ENCODE measurements at regions not wholly inside any gene's neighbourhood (a gene's known extent, or its start where the extent isn't known, plus 50 kb on each side); places are given as distances from the start of the nearest gene placed in this dataset.
"Not testable (repeated sequence)": the region's sequence is repeated elsewhere in the genome, so short reads cannot be mapped to it uniquely, and the experiment has no call there.

DNA sequence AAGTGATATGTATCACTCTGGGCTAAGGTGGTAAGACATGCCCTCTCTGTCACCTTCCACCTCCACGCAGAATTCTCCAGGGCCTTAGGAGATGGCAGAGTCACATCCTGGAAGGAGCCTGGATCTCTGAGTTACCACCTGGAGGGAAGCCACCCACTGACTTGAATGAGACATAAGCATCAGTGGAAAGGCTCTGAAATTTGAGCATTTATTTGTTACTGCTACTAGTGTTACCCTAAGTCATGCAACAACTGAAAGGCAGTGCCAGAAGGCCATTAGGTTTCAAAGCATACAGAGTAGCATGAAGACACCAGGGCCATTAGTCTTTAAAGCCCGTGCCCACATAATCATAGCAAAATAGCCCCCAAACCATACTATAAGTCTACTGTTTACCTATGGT lies 230.3 kb upstream of the IRF2BP2 start:
- no peak for DNase-seq (ENCODE audit: low spot score)

DNA sequence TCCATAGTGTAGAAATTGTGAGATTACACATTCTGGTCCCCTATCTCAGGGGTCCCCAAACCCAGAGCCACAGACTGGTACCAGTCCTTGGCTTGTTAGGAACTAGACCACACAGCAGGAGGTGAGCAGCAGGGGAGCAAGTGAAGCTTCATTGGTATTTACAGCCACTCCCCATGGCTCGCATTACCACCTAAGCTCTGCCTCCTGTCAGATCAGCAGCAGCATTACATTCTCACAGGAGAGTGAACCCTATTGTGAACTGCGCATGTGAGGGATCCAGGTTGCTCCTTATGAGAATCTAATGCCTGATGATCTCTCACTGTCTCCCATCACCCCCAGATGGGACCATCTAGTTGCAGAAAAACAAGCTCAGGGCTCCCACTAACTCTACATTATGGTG lies 229.7 kb upstream of the IRF2BP2 start:
- DNase-seq (ENCODE audit: low spot score), result no peak

DNA sequence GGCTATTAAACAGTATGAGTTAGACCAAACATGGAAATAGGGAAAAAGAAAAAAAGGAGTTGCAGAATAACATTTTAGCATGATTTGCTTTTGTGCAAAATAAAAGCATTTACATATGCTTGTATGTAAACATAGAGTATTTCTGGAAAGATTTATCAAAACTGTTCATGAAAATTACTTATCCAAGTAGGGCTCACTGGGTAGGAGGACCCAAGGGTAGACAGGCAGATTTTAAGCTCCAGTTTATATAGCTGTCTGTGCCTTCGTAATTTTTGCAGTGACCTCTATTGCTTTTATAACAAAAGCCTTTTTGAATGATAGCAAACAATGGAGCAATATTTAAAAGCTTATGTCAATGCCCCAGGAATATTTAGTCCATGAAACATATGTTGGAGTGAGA lies 228.8 kb upstream of the IRF2BP2 start:
- DNase-seq (ENCODE audit: low spot score), result no peak

DNA sequence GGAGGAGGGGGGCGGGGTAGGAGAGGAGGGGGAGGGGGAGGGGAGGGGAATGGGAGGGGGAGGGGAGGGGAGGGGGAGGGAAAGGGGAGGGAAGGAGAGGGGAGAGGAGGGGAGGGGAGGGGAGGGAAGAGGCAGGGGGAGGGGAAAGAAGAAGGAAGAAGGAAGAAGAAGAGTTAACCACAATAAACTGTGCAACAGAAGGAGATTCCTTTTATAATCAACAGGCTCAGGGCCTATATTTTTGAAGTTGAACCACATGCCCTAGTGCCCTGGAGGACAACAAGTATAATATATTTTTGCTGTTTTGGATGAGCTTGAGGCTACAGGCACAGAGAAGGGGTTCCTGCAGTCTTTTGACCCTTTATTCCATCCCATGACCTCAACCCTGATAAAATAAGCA lies 228.2 kb upstream of the IRF2BP2 start:
- no peak for DNase-seq (ENCODE audit: low spot score)

DNA sequence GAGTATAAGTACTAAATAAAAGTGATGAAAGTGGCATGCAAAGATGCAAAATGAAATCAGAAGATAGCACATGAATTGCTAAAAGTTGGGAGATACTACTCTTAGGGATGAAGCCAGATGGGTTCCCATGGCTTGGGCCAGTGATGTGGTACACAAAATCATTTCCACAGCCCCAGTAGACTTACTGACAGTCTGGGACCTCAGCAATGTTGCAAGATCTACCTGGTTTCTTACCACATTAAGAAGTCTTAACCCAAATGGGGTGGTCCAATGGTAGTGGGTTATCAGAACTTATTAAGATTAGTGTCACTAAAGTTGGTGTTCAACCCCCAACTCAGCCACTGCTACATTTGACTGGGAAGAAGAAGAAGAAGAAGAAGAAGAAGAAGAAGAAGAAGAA lies 227.7 kb upstream of the IRF2BP2 start:
- DNase-seq (ENCODE audit: low spot score), result no peak

DNA sequence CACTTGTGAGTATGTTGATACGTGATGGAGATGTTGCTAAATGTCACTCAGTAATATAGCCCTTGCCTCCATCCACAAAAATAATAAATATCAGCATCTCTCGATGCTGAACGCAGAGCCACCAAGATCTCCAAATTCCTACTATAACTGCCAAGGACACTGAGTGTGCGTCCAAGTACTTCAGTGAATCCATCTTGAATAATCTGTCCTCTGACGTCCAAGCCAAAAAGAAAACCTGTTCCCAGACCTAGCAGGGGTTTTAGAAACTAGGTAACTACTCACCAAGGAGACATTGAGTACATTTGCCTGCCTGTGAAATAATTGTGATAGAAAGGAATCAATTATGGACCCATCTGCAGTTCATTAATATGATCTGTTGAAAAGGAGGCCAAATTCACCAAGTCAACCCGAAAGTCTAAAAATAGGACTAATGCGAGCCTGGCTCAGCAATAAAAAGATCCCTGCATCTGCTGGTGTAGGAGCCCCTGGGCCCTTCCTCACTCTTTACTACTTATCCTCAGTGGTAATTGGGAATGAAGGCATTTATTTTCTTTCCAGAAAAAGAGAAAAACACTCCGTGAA lies 226.9 kb upstream of the IRF2BP2 start:
- DNase-seq (ENCODE audit: low spot score), result no peak

DNA sequence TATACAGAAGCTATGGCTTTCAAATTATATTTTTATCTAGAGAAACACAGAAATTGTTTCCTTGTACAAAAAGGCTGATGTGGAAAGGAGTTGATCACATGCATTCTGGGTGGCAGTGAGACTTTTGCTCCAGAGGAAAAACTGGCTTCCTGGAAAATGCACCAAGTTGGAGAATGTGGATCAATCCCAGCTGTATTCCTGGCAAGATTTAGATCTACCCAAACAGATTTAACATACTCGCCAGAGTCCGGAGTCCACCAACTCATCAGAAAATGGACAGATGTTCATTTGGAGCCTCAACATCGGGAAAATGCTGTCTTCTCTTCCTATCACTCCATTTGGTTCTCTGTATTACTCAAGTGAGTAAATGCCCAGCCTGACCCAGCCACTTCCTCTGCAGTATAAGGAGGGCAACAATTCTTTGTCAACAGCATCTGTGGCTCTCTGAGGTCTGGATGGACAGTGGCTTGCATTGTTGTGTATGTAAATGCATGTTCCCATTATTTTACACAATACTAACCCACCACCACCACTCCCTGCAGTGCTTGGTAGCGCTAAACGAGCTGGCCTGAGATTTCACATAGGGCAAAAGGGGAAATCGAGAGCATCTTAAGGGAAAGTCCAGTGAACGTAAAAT lies 226.2 kb upstream of the IRF2BP2 start:
- DNase-seq (ENCODE audit: low spot score), result no peak

DNA sequence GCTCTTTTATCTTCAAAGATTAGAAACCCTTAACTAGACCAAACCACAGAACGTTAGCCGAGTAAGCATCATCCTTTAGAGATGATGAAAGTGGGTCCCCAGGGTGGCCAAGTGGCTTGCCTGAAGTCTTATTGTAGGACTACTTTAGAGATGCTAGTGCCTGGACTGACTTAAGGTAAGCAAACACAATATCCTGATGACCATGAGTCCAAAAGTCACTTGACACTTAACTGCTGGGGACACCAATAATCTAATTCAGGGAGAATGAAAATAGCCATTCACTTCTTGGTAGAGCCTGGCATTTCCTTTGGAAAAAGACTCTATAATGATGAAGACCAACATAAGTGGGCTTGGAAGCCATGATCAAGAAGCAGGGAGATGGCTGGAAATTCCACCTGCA lies 225.3 kb upstream of the IRF2BP2 start:
- no peak for DNase-seq (ENCODE audit: low spot score)

DNA sequence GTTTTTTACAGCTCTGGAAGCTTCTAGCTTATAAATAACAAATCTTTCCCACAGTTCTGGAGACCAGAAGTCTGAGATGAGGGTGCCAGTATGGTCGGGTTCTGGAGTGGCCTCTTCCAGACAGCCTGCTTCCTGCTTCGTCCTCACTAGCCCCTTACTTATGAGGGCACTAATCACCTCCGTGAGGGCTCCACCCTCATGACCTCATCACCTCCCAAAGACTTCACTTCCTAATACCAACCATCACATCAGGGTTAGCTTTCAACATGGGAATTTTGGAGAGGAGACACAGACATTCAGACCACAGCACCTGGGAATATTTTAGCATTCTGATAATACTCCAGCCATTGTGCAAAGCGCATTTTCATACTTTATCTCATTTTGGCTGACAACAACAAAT lies 223.7 kb upstream of the IRF2BP2 start:
- no peak for DNase-seq (ENCODE audit: low spot score)

DNA sequence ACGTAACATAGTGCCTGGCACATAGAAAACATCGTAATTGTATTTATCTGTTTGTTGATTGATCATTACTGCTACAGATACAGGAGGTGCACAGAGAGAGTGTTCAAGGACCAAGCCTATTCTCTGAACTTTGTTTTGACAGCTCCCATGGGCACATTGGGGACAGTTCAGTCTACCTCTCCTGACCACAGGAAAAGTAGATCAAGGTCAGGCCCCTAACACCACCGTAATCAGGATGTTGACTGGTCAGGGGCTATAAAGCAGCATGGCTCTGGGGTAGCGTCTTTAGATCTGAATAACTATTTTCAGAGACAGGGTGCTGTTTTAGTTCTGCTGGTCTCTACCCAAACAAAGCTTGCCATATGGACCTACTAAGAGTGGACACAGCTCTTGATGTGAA lies 223.1 kb upstream of the IRF2BP2 start:
- no peak for DNase-seq (ENCODE audit: low spot score)

DNA sequence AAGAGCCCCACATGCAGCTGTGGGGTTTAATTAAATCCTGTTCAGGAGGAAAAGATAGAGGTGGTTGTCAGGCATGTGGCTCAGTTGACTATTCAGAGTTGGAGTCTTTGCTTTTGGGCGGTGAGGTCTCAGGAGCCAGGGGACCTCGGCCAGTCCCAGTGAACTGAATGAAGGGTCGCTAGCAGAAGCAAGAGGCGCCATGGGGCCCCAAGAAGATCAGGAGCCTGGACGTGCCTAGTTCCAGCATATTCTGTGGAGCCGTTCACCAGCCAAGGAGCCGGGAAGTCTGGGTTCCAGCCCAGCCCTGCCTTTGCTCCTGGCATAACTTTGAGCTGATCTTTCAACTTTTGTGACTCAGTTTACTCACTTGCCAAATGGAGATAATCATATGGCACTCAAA lies 217.7 kb upstream of the IRF2BP2 start:
- DNase-seq (ENCODE audit: low spot score), result no peak

DNA sequence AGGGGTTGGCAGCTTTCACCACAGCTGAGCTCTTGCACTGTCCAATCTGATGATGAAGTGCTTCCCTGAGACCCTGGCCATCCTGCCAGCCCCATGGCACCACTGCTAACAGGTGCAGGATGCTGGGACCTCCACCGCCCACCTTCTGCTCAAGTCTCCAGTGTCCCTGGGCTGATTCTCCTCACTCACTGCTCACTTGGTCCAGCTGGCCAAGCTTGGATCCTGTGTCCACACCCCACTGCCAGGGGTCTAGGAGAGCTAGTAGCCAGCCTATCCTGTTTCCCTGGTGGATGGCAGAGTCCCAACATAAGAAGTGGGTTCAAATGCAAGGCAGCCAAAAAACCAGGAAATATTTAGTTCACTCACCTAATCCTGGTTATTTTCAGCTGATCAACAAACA lies 217.2 kb upstream of the IRF2BP2 start:
- DNase-seq (ENCODE audit: low spot score), result no peak

DNA sequence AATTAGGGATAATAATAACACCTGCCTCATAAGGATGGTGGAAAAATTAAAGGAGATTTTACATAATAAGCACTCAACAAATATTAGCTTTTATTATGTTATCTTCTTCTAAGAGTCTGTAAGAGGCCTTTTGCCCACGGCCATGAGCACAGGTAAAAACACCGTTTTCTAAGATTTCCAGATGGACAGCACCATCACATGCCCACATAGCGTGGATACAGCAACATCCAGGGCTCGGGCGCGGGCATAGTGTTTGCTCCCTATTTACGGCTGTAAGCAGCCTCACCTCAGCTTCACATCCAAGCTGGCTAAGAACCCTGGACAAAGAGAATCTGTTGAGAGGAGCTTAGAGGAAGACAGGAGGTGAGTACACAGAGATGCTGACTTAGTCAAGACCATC lies 216.4 kb upstream of the IRF2BP2 start:
- DNase-seq (ENCODE audit: low spot score), result no peak

DNA sequence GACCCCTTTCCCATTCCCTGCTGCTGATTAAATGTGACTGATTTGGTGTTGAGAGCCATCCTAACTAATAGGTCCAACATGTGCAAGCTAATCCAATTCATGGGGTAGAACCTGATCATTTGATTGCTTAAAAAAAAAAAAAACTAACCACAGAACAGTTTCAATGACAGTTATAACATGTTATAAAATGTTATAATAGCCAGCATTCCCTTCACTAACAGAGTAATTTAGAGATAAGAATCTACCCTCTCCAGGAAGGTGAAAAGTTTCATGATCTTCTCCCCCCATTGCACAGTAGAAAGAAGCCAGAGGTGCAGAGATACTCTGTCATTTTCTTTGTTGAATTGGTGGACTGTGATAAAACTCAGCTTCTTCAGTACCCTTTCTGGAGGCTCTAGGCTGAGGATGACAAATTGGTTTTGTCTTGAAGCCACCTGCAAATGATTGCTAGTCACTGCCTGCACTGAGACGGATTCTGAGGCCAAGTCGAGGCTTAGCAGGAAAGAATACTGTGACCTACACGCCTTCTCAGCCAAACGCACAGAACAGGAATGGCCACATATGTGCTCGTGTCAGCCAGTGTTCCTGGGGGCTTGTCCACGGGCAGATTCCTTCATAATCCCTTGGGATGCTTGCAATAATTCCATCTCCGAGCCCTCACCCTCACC lies 215.7 kb upstream of the IRF2BP2 start:
- no peak for DNase-seq (ENCODE audit: low spot score)

DNA sequence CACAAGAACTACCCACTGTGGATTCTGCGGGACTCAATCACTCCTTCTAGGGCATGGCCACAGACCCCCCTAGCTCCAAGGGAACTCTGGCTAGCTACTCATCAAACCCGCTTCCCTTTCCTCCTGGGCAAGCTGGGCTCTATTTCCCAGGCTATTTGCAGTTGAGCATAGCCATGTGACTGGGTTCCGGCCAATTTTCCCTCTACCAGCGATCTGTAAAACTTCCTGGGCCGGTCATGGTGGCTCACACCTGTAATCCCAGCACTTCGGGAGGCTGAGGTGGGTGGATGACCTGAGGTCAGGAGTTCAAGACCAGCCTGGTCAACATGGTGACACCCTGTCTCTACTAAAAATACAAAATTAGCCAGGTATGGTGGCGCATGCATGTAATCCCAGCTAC lies 214.9 kb upstream of the IRF2BP2 start:
- DNase-seq (ENCODE audit: low spot score), result not testable (repeated sequence)

DNA sequence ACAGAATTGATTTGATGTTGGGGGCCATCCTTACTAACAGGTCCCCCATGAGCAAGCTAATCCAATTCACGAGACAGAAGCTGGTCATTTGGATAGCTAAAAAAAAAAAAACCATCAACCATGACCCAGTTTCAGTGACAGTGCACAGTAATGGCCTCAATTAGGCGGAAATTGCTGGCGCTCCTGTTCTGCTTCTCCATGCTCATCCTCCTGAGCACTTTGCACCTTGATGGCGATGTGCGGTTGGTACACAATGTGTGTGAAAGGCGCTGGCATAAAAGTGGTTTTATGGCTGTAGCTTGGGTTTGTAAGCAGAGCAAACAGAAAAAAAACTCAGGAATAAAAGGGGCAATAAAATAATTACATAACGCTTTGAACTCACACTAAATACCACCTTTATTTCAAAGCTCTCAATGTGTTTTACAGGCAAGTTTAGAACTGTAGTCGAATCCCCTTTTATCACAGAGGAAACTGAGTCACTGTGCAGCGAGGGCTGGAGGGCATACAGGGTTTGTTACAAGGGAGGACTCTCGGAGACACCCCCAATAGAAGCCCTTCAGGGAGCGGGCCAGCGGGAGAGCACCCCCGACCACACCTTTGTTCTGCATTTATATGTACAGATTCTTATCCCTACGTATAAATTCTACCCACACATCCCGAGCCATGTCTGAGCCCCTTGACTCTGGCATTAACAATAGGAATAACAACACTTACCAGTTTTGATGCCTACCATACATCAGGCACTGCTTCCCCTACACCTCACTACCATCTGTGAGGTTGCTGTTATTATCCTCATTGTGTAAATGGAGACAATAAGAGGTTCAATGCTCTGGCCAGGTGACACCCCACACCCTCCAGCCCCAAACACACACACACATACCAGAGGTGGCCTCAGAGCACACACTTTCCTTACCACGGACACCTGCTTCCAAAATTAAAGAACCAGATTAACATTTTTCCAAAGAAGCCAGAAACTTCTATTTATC lies 213.5 kb upstream of the IRF2BP2 start:
- no peak for DNase-seq (ENCODE audit: low spot score)

DNA sequence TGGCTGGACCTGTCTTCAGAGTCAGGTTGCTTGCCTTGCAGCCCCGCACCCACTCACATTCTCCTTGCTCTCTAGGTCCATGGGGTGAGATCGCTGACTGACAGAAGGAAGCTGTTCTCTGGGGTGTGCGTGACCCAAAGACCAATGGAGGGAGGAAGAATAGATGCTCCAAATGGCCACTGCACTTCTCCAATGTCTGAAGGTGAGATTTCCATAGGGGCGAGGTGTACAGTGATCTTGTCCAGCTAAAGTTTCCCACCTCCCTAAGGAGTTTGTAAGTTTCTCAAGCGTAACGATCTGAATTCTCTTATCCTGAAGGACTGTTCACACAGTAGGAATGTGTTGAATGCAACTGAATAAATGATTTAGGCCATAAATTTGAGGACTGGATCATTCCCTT lies 211.9 kb upstream of the IRF2BP2 start:
- DNase-seq (ENCODE audit: low spot score), result no peak

DNA sequence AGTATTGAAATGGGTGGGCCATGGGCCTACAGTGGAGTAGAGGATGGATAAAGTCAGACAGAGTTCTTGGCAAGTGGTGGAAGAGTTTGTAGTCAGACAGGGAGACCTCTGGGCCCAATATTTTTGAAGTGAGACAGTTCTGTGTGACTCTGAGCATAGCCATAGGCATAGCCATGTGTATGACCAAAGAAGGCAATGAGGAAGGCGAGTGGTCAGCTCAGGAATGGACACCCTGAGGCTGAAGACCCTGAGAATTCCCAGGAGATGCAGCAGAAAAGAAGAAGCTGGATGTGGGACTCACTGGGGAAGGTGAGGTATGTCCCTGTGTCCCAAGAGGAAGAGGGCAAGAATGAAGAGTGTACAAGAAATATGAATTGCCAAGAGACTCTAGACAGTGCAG lies 210.6 kb upstream of the IRF2BP2 start:
- no peak for DNase-seq (ENCODE audit: low spot score)

DNA sequence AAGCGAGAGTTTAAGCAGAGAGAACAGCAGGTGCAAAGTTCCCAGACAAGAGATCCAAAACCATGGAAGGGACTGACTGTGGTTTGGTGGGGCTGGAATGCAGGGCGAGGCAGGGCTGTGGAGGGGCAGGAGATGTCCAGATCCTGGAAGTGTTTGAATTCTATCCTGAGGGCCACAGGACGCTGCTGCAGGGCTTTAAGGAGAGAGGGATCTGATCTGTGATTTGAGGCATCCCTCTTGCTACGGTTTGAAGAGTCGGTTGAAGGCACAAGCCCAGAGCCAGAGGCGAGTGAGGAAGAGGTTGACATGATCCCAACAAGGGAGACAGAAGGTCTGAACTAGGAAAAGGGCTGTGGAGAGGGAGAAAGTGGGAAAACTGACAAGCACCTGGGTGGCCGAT lies 209.9 kb upstream of the IRF2BP2 start:
- not testable (repeated sequence) for DNase-seq (ENCODE audit: low spot score)

DNA sequence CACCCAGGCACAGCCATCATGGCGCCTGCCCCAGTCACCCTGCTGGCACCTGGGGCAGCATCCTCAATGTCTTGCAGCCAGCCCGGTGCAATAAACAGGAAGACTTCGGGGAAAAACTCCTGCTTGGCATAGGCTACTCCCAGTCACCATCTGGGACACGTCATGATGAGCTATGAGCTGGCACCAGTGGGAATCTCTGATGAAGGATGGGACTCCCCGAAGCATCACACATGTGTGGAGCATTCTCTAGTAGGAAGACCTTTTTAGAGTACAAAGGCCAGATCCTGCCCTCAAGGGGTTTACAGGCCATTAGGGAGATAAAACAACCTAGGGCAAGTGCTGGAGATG lies 208.0 kb upstream of the IRF2BP2 start:
- not testable (repeated sequence) for DNase-seq (ENCODE audit: low spot score)

DNA sequence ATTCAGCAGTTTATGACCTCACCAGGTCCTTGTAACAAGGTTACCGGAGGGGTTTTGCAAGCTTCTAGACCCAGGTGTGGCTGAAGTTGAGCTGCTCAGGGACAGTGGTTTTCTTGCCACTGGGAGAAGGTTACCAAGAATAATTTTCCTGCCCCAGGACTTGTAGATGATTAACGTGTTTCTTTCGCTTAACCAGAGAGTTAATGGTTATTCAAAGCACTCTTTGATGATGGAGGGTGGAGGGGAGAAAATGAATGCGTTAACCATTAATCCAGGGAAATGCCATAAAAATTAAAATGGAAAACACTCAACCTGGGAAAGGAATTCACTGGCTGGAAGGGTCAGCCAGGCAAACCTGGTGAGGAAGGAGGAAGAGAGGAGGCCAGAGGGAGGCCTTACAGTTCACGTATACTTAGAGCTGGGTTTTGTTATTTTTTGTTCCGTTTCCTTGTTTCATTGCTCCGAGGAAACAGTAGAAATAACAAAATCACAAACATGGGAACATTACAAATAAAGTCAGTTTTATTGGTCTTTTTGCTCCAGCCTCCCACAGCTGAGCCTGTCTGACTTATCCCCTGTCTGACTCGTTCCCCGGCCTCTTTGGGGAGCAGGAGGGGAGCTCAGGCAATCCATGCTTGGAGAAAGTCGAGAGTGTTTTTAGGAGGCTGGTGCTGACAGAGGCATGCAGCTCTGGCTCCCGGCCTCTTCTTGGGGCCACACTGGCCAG lies 207.5 kb upstream of the IRF2BP2 start:
- not testable (repeated sequence) for DNase-seq (ENCODE audit: low spot score)

DNA sequence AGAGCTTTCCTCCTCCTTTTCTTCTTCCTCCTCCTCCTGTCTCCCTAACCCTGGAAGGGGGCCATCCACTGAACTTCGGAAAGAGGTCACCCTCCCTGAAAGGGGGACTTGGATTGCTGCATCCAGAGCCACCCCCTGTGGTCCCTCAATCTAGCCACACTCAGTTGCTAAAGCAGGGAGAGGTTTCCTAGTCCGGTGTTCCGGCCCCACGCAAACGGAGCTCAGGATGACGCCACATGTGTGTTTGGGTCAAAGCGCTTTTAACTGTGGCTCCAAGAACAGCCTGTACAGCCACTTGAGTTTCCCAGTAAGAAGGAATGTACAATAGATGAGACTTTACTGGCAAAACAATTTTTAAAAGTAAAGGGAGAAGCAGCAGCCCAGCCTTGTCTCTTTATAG lies 206.9 kb upstream of the IRF2BP2 start:
- not testable (repeated sequence) for DNase-seq (ENCODE audit: low spot score)
